Peyer's patch (tissue), 4 donors: ENCODE measurements at regions not wholly inside any gene's neighbourhood (a gene's known extent, or its start where the extent isn't known, plus 50 kb on each side); places are given as distances from the start of the nearest gene placed in this dataset.

Experiments
- CTCF ChIP-seq, 6 experiments: fragments of 450-650 bp in 4 of 6; fragments of 200-600 bp in 2 of 6; sonication (generic) in 1 of 6; IDR thresholded peaks; one replicate each; pipeline ENCODE4 v1.5.1; 2017 to 2019; ENCODE audit warnings: antibody characterized with exemption in 6 of 6, mild to moderate bottlenecking in 3 of 6, moderate library complexity in 1 of 6
- POLR2A ChIP-seq, 2 donors: fragments of 450-650 bp; IDR thresholded peaks; one replicate each; pipeline ENCODE4 v1.5.1; 2017; ENCODE audit warnings: antibody characterized with exemption in 2 of 2, mild to moderate bottlenecking in 2 of 2, moderate library complexity in 2 of 2

GRCh38 chr10:20633714-20634113, 263.4 kb downstream of the NEBL start:
- no peak for TF ChIP-seq CTCF (IDR thresholded peaks at IDR 0.05)
- no peak for TF ChIP-seq POLR2A (IDR thresholded peaks at IDR 0.05)
